SK-N-SH treated with all-trans-retinoic acid at 6 μM for 48 hours (cell line): ENCODE measurements at regions not wholly inside any gene's neighbourhood (a gene's known extent, or its start where the extent isn't known, plus 50 kb on each side); places are given as distances from the start of the nearest gene placed in this dataset.

Source experiments
- ATAC-seq: fragments of 200-7000 bp; cut with Tn5 transposase; 3 replicates; pipeline ENCODE4 v1.9.1; 2020; ENCODE audit warnings: mild to moderate bottlenecking, moderate library complexity
- ARNTL ChIP-seq: fragments of 450-650 bp; formaldehyde crosslinking; IDR thresholded peaks from 2 replicates; pipeline ENCODE4 v1.5.0; 2020; ENCODE audit warnings: low read depth, mild to moderate bottlenecking, moderate library complexity, borderline replicate concordance
- CREB5 ChIP-seq: fragments of 250-450 bp; sonication (Bioruptor Pico); IDR thresholded peaks from 2 replicates; pipeline ENCODE4 v1.5.1; 2020; ENCODE audit warnings: low read depth, mild to moderate bottlenecking, moderate library complexity
- CSDC2 ChIP-seq: fragments of 250-450 bp; sonication (Bioruptor Pico); IDR thresholded peaks from 2 replicates; pipeline ENCODE4 v1.5.0; 2020; ENCODE audit warnings: mild to moderate bottlenecking, moderate library complexity
- CSRNP3 ChIP-seq: fragments of 250-450 bp; sonication (Bioruptor Pico); IDR thresholded peaks from 2 replicates; pipeline ENCODE4 v1.5.1; 2021; ENCODE audit warnings: mild to moderate bottlenecking, moderate library complexity
- GLIS3 ChIP-seq: fragments of 250-450 bp; sonication (Bioruptor Pico); IDR thresholded peaks from 2 replicates; pipeline ENCODE4 v1.5.0; 2020; ENCODE audit warnings: mild to moderate bottlenecking, moderate library complexity
- ISL1 ChIP-seq: fragments of 250-450 bp; sonication (Bioruptor Pico); IDR thresholded peaks from 2 replicates; pipeline ENCODE4 v2.1.2; 2022; ENCODE audit warnings: mild to moderate bottlenecking, moderate library complexity
- OSR1 ChIP-seq: fragments of 250-450 bp; sonication (Bioruptor Pico); IDR thresholded peaks from 2 replicates; pipeline ENCODE4 v1.8.0; 2022; ENCODE audit warnings: moderate library complexity, mild to moderate bottlenecking, inconsistent platforms
- PATZ1 ChIP-seq: fragments of 250-450 bp; sonication (Bioruptor Pico); IDR thresholded peaks from 2 replicates; pipeline ENCODE4 v1.8.0; 2020; ENCODE audit warnings: mild to moderate bottlenecking, moderate library complexity, borderline replicate concordance
- POU6F1 ChIP-seq: fragments of 250-450 bp; sonication (Bioruptor Pico); IDR thresholded peaks from 2 replicates; pipeline ENCODE4 v1.8.0; 2021; ENCODE audit warnings: low read depth, mild to moderate bottlenecking, moderate library complexity, borderline replicate concordance
- PPARA ChIP-seq: fragments of 250-450 bp; sonication (Bioruptor Pico); IDR thresholded peaks from 2 replicates; pipeline ENCODE4 v1.5.0; 2020; ENCODE audit warnings: mild to moderate bottlenecking, borderline replicate concordance
- RARB ChIP-seq: fragments of 250-450 bp; sonication (Bioruptor Pico); IDR thresholded peaks from 2 replicates; pipeline ENCODE4 v1.8.0; 2021; ENCODE audit warnings: mild to moderate bottlenecking, moderate library complexity
- SNAI2 ChIP-seq: fragments of 250-450 bp; sonication (Bioruptor Pico); IDR thresholded peaks from 2 replicates; pipeline ENCODE4 v1.5.0; 2020; ENCODE audit warnings: mild to moderate bottlenecking, moderate library complexity
- TCF4 ChIP-seq: fragments of 250-450 bp; sonication (Bioruptor Pico); IDR thresholded peaks from 2 replicates; pipeline ENCODE4 v1.8.0; 2021; ENCODE audit warnings: mild to moderate bottlenecking, moderate library complexity, borderline replicate concordance
- TOX ChIP-seq: fragments of 250-450 bp; sonication (Bioruptor Pico); IDR thresholded peaks from 2 replicates; pipeline ENCODE4 v1.8.0; 2021; ENCODE audit warnings: mild to moderate bottlenecking, moderate library complexity, borderline replicate concordance
- ZC3H10 ChIP-seq: fragments of 250-450 bp; sonication (Bioruptor Pico); IDR thresholded peaks from 2 replicates; pipeline ENCODE4 v1.5.1; 2021; ENCODE audit warnings: mild to moderate bottlenecking, moderate library complexity
- ZFP3 ChIP-seq: fragments of 250-450 bp; sonication (Bioruptor Pico); IDR thresholded peaks from 2 replicates; pipeline ENCODE4 v1.5.0; 2020; ENCODE audit warnings: mild to moderate bottlenecking, moderate library complexity
- ZFP30 ChIP-seq: fragments of 450-650 bp; formaldehyde crosslinking; IDR thresholded peaks from 2 replicates; pipeline ENCODE4 v1.5.0; 2022; ENCODE audit warnings: mild to moderate bottlenecking, moderate library complexity
- ZNF565 ChIP-seq: fragments of 450-650 bp; formaldehyde crosslinking; conservative IDR thresholded peaks from 2 replicates; pipeline ENCODE4 v1.5.0; 2020; ENCODE audit warnings: low read depth, mild to moderate bottlenecking, moderate library complexity
- ZNF70 ChIP-seq: fragments of 450-650 bp; formaldehyde crosslinking; IDR thresholded peaks from 2 replicates; pipeline ENCODE4 v1.5.0; 2020; ENCODE audit warnings: mild to moderate bottlenecking, moderate library complexity
- ZNF8 ChIP-seq: fragments of 450-650 bp; formaldehyde crosslinking; IDR thresholded peaks from 2 replicates; pipeline ENCODE4 v1.5.0; 2020; ENCODE audit warnings: mild to moderate bottlenecking, moderate library complexity

- peak; percentile 53 for ATAC-seq
- TF ChIP-seq ZNF8 (CRISPR knock-in tag): no peak
- TF ChIP-seq SNAI2 (CRISPR knock-in tag): no peak
- no peak for TF ChIP-seq ARNTL (CRISPR knock-in tag)
- no peak for TF ChIP-seq CREB5
These were observed 1699.3 kb upstream of the TMEFF2 start for GRCh38 chr2:193894081-193894480.

GRCh38 chr2:193891023-193891422 lies 1696.3 kb upstream of the TMEFF2 start:
- TF ChIP-seq GLIS3 (CRISPR knock-in tag) (no peak), ZNF565 (CRISPR knock-in tag) (no peak), POU6F1 (CRISPR knock-in tag) (no peak), ZC3H10 (CRISPR knock-in tag) (no peak), OSR1 (no peak), ISL1 (CRISPR knock-in tag) (no peak)
- no peak for ATAC-seq

GRCh38 chr2:193885419-193885818 lies 1690.7 kb upstream of the TMEFF2 start:
- TF ChIP-seq ZNF70 (CRISPR knock-in tag) (no peak), ZFP30 (CRISPR knock-in tag) (no peak), ZNF8 (CRISPR knock-in tag) (no peak), ZFP3 (CRISPR knock-in tag) (no peak), PPARA (no peak), CSDC2 (CRISPR knock-in tag) (no peak)
- no peak for ATAC-seq

GRCh38 chr2:193883820-193884219 lies 1689.1 kb upstream of the TMEFF2 start:
- ATAC-seq: no peak
- TF ChIP-seq RARB (CRISPR knock-in tag) (no peak), TCF4 (CRISPR knock-in tag) (no peak), ZNF565 (CRISPR knock-in tag) (no peak), ZNF8 (CRISPR knock-in tag) (no peak), CSDC2 (CRISPR knock-in tag) (no peak), GLIS3 (CRISPR knock-in tag) (no peak), TOX (CRISPR knock-in tag) (no peak), ZFP3 (CRISPR knock-in tag) (no peak), PATZ1 (CRISPR knock-in tag) (no peak), ZC3H10 (CRISPR knock-in tag) (no peak), ISL1 (CRISPR knock-in tag) (no peak), CREB5 (no peak)

- ATAC-seq: no peak
- TF ChIP-seq CSDC2 (CRISPR knock-in tag) (no peak), PATZ1 (CRISPR knock-in tag) (no peak), ZNF565 (CRISPR knock-in tag) (no peak), ZNF70 (CRISPR knock-in tag) (no peak), CSRNP3 (CRISPR knock-in tag) (no peak), GLIS3 (CRISPR knock-in tag) (no peak)
These were observed 1682.2 kb upstream of the TMEFF2 start for GRCh38 chr2:193876980-193877379.
